BJ (cell line): ENCODE measurements at regions not wholly inside any gene's neighbourhood (a gene's known extent, or its start where the extent isn't known, plus 50 kb on each side); places are given as distances from the start of the nearest gene placed in this dataset.

ENCODE experiments used
- CTCF ChIA-PET: fragments of 350-600 bp; formaldehyde crosslinking; extraction: SDS; loops from one replicate; lab custom pipeline; 2021; ENCODE audit warnings: antibody characterized with exemption, inconsistent platforms; lab: Yijun Ruan, JAX
- POLR2A ChIA-PET: fragments of 300-600 bp; sonication (Branson Sonifier 250); formaldehyde crosslinking; extraction: SDS; loops from one replicate; lab custom pipeline; 2021; ENCODE audit warnings: antibody characterized with exemption; lab: Charles Lee
- DNase-seq: peaks from one replicate; pipeline ENCODE4 v3.0.0-alpha.2; 2011; ENCODE audit warnings: low read depth
- H3K27me3 ChIP-seq: 2 replicates; pipeline ENCODE4 v1.6.0; 2011; ENCODE audit warnings: low read length; ENCODE audit not compliant: control insufficient read depth, insufficient read depth
- H3K36me3 ChIP-seq: 2 replicates; pipeline ENCODE4 v1.5.1; 2011; ENCODE audit warnings: low read length; ENCODE audit not compliant: control insufficient read depth, insufficient read depth
- H3K4me3 ChIP-seq: 2 replicates; pipeline ENCODE4 v1.5.1; 2011; ENCODE audit warnings: low read depth, mild to moderate bottlenecking, control low read depth, low read length
- TF ChIP-seq, protein P1 (sequence below): IDR thresholded peaks from 2 replicates; pipeline ENCODE4 v1.5.1; 2011; ENCODE audit warnings: low read depth, mild to moderate bottlenecking, control low read depth, inconsistent platforms, low read length, moderate library complexity; ENCODE audit not compliant: insufficient read depth

- H3K36me3 ChIP-seq: no peaks in the 10 kb centered on the region
- CTCF ChIA-PET: interaction anchor here (1.0 kb wide), 1 partner anchor 11 kb away, joined by 3 read pairs; no protein-coding TSS in a partner anchor
- TF ChIP-seq, protein P1, sequence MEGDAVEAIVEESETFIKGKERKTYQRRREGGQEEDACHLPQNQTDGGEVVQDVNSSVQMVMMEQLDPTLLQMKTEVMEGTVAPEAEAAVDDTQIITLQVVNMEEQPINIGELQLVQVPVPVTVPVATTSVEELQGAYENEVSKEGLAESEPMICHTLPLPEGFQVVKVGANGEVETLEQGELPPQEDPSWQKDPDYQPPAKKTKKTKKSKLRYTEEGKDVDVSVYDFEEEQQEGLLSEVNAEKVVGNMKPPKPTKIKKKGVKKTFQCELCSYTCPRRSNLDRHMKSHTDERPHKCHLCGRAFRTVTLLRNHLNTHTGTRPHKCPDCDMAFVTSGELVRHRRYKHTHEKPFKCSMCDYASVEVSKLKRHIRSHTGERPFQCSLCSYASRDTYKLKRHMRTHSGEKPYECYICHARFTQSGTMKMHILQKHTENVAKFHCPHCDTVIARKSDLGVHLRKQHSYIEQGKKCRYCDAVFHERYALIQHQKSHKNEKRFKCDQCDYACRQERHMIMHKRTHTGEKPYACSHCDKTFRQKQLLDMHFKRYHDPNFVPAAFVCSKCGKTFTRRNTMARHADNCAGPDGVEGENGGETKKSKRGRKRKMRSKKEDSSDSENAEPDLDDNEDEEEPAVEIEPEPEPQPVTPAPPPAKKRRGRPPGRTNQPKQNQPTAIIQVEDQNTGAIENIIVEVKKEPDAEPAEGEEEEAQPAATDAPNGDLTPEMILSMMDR: no peak
- no peak overlapping the region for H3K4me3 ChIP-seq
- POLR2A ChIA-PET: no interaction called here
- no peaks in the 10 kb centered on the region for H3K27me3 ChIP-seq
- no peak for DNase-seq
These were observed 173.8 kb upstream of the HDAC4 start for GRCh38 chr2:239574434-239575156.

- no peak for DNase-seq
- Histone ChIP-seq H3K27me3 (no peaks in the 10 kb centered on the region), H3K4me3 (no peak overlapping the region), H3K36me3 (no peaks in the 10 kb centered on the region)
- POLR2A ChIA-PET: interaction anchor here (0.7 kb wide), 1 partner anchor 21 kb away, joined by 3 read pairs; no protein-coding TSS in a partner anchor
- CTCF ChIA-PET: interaction anchor here (0.8 kb wide), 1 partner anchor 52 kb away, joined by 3 read pairs; no protein-coding TSS in a partner anchor
- TF ChIP-seq, protein P1: no peak
These were observed 173.2 kb upstream of the HDAC4 start for GRCh38 chr2:239574054-239574433.

- CTCF ChIA-PET: interaction anchor here (1.4 kb wide), 1 partner anchor 9 kb away, joined by 3 read pairs; no protein-coding TSS in a partner anchor
- DNase-seq: no peak
- H3K36me3 ChIP-seq: no peaks in the 10 kb centered on the region
- TF ChIP-seq, protein P1: no peak
- POLR2A ChIA-PET: no interaction called here
- no peak overlapping the region for H3K4me3 ChIP-seq
- H3K27me3 ChIP-seq: no peaks in the 10 kb centered on the region
These were observed 170.2 kb upstream of the HDAC4 start for GRCh38 chr2:239570971-239571520.

GRCh38 chr2:239570216-239570925 is 169.6 kb upstream of the HDAC4 start:
- Histone ChIP-seq H3K36me3 (no peaks in the 10 kb centered on the region), H3K4me3 (no peak overlapping the region), H3K27me3 (no peaks in the 10 kb centered on the region)
- TF ChIP-seq, protein P1: no peak
- no peak for DNase-seq
- ChIA-PET POLR2A (no interaction called here), CTCF (interaction anchor here (1.4 kb wide), 1 partner anchor 9 kb away, joined by 3 read pairs; no protein-coding TSS in a partner anchor)

- ChIA-PET CTCF (interaction anchor here (1.4 kb wide), 1 partner anchor 8 kb away, joined by 3 read pairs; no protein-coding TSS in a partner anchor), POLR2A (no interaction called here)
- no peaks in the 10 kb centered on the region for H3K27me3 ChIP-seq
- TF ChIP-seq, protein P1: no peak
- no peaks in the 10 kb centered on the region for H3K36me3 ChIP-seq
- DNase-seq: no peak
- H3K4me3 ChIP-seq: no peak overlapping the region
These were observed 168.7 kb upstream of the HDAC4 start for GRCh38 chr2:239569401-239570090.
